HG03521 (cell line): ENCODE measurements at regions not wholly inside any gene's neighbourhood (a gene's known extent, or its start where the extent isn't known, plus 50 kb on each side); places are given as distances from the start of the nearest gene placed in this dataset.
"Not testable (repeated sequence)": the region's sequence is repeated elsewhere in the genome, so short reads cannot be mapped to it uniquely, and the experiment has no call there.

Source experiments
- ATAC-seq: cut with Tn5 transposase; IDR thresholded peaks from one replicate; pipeline ENCODE4 v1.9.1; 2021; ENCODE audit warnings: mild to moderate bottlenecking, moderate library complexity; ENCODE audit not compliant: unreplicated experiment

DNA sequence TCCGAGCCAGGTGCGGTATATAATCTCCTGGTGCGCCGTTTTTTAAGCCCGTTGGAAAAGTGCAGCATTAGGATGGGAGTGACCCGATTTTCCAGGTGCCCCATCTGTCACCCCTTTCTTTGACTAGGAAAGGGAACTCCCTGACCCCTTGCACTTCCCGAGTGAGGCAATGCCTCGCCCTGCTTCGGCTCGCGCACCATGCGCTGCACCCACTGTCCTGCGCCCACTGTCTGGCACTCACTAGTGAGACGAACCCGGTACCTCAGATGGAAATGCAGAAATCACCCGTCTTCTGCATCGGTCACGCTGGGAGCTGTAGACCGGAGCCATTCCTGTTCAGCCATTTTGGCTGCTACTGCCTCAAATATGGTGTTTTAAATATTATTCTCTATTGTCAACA lies 198.0 kb downstream of the MEIS1 start:
- ATAC-seq, result not testable (repeated sequence)

GRCh38 chr2:66633631-66634030 lies 198.7 kb downstream of the MEIS1 start:
- no peak for ATAC-seq

- ATAC-seq, result no peak
Measured at GRCh38 chr2:66634784-66635183, 199.9 kb downstream of the MEIS1 start.

DNA sequence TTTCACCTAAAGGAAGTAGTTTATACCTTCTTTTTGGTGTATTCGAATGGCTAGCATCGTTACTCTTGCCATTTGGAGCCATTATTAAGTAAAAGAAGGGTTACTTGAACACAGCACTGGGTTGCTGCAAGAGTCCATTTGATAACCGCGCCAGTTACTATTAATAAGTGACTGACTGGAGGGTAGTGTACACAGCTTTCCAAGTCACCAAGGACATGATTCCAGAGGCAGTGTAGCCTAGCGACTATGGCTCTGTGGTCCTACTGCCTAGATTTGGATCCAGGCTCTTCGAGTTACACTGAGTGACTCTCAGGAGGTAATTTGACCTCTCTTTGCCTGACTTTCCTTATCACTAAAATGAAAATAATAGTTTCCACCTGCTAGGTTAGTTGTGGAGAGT lies 206.8 kb downstream of the MEIS1 start:
- no peak for ATAC-seq

- ATAC-seq, result not testable (repeated sequence)
Measured at GRCh38 chr2:66648081-66648480, 213.2 kb downstream of the MEIS1 start.

- no peak for ATAC-seq
Measured at GRCh38 chr2:66649006-66649405, 214.1 kb downstream of the MEIS1 start.

- ATAC-seq, result no peak
Measured at GRCh38 chr2:66651295-66651694, 216.4 kb downstream of the MEIS1 start.

DNA sequence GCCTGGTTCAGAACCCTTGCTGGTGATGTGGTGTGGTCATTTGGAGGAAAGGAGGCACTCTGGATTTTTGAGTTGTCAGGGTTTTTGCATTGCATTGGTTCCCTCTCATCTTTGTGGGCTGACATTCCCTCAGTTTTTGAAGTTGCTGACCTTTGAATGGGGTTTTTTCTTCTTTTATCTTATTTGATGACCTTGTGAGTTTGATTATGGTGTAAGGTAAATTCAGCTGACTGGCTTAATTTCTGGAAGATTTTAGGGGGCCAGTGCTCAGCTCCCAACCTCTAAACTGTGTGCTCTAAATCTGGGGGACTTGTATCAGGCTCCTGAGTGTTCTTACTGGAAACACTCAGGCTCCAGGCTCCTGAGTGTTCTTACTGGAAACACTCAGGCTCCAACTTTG lies 225.9 kb downstream of the MEIS1 start:
- ATAC-seq, result no peak

DNA sequence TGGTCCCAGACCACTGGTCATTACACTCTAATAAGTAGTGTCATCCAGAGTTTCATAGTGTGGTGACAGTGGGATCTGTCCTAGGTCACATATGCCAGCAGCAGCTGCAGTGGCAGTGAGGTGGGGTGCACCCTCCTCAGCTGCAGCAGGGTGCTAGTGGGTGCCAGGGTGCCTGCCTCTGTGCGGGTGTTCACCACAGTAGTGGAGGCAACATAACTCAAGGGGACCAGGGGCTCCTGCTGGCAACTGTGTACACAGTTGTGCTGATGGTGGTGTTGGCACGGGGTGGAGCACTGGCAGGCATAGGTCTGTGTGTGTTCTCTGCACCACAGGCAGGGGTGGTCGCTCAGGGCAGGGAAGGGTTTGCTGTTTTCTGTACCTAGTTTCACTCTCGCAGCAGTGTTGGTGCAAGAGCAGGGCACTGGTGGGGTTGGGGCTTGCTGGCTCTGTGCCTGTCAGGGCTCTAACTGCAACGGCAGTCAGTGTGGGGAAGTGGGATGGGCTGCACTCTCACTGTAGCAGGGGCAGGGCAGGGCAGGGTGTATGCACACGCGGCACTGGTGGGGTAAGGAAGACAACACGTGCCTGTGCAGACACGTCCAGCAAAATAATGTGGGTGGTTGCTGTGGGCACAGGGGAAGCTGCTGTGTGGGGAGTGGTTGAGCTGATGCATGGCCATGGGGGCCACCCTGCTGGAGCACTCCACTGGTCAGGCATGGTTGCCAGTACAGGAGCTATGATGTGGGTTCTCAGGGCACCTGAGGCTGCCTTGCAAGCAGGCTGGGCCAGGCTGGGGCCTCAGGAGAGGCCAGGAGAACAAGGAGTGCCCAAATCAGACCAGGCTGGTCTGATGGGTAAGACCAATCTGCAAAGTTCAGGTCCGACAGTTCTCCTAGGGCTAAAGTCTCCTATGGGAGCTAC lies 226.6 kb downstream of the MEIS1 start:
- no peak for ATAC-seq

GRCh38 chr2:66665124-66665984 lies 230.4 kb downstream of the MEIS1 start:
- ATAC-seq, result no peak

GRCh38 chr2:66667301-66667700 lies 232.4 kb downstream of the MEIS1 start:
- no peak for ATAC-seq

GRCh38 chr2:66673286-66673685 lies 238.4 kb downstream of the MEIS1 start:
- ATAC-seq, result no peak

DNA sequence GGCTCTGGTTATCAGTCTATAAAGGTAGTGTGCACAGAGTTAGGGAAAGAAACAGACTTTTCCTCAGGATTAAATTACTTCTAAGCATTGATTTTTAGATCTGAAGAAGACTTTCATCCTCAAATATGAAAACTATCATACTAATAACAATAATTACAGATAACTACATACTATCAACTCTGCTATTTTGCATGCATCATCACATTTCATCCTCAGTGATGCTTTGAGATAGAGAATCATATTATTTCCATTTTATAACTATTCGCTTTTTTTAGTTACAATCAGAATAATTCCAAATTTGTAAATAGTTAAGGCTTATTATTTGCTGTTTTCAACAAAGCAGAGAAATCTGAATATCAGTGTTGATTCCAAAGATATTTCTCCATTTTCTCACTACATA lies 239.2 kb downstream of the MEIS1 start:
- no peak for ATAC-seq

DNA sequence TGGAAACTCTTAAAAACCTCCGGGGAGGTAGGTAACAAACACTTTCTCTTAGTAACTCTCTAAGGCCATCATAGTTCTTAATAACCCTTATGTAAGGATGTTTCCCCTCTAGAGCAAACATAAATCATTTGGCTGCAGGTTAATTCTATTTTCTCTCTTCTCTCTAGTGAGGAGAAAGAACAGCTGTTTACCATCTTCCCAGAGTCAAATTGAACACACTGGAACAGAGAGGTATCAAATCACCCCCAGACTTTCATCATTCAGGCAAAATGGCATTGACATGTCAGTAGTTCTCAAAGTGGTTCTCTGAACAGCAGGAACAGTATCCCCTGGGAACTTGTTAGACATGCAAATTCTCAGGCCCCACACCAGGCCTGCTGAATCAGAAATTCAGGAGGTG lies 240.7 kb downstream of the MEIS1 start:
- ATAC-seq, result no peak

DNA sequence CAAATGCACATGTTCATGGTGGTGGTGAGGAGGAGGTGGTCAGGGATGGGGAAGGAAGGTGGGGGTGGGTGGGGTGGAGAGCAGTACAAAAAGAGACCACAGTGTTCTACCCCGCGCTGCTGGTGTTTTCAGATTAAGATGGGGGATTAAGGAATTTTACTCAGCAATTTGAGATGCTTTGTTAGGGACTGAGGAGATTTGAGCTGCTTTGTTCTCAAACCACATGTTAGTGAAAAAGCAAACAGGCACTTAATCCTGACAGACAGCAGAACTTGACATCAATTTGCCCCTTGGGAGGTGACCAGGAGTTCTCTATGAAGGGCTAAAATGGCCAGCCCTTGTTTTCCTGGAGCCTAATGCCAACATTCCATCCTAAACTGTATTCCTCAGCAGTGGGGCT lies 244.5 kb downstream of the MEIS1 start:
- ATAC-seq, result no peak

- no peak for ATAC-seq
Measured at GRCh38 chr2:66682476-66682875, 247.6 kb downstream of the MEIS1 start.

- ATAC-seq, result no peak
Measured at GRCh38 chr2:66683064-66683463, 248.1 kb downstream of the MEIS1 start.

DNA sequence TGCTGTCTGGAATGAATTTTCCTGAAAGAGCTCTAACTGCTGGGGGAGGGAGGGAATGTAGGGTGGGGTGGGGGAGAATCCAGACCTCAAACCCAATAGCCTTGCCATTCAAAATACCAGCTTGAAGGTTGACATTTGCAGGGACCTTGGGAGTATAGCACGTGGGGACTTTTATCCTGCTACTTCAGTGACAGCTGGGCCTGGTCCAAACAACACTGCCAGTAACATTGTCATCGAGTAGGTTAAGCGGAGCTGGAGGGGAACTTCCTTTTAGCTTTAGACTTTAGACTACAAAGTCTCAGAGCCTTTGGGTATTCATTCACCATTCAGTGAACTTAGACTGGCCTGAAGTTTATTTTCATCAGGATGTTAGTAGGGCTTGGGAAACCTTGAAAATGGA lies 248.7 kb downstream of the MEIS1 start:
- no peak for ATAC-seq

DNA sequence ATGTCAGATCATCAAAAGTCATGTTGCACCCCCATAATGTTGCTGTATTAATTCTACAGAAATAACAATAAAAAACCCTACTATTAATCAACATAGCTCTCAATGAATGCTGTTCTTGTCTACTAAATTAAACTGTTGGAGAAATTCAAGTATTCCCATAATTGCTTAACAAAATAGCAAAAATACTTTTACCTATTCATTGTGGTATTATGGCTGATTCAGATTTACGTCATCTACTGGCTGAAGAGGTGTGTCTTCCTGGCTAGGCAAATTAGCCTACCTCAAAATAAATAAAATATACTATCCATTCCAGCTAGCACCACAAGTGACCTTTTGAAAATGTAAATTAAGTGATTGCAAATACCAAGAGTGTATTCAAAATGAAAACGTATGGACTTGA lies 249.4 kb downstream of the MEIS1 start:
- ATAC-seq, result no peak

- no peak for ATAC-seq
Measured at GRCh38 chr2:66686755-66687154, 251.8 kb downstream of the MEIS1 start.

- ATAC-seq, result no peak
Measured at GRCh38 chr2:66688951-66689350, 254.0 kb downstream of the MEIS1 start.
